ENCODE measurements at regions not wholly inside any gene's neighbourhood (a gene's known extent, or its start where the extent isn't known, plus 50 kb on each side); places are given as distances from the start of the nearest gene placed in this dataset.

DNA sequence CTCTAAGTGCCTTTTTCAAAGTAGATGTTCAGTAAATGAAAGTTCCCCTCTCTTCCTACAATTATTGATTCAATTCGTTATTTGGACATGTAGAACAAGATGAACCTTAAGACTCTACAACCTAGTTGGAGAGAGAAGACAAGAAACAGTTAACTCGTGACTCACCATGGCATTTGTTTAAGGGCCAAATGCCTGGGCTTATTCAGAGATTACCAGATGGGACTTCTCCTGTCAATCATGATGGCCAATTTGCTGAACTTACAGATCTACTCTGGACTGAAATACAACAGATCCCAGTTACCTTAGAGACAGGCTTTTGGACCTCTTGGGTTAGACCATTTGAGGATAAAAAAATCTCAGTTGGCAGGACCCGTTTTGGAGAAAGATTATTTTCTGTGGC lies 93.5 kb downstream of the C1orf94 start:
- H3K4me2 ChIP-seq: no peak overlapping the region
- peaks cover 20% of the 10 kb centered on the region for H3K27me3 ChIP-seq
- no peak for TF ChIP-seq EZH2 (IDR thresholded peaks at IDR 0.05; ENCODE audit: borderline replicate concordance)
- TF ChIP-seq EZH2phosphoT487 (IDR thresholded peaks at IDR 0.05; ENCODE audit: low read depth, severe bottlenecking, unreplicated experiment): no peak
- TF ChIP-seq, protein P1, sequence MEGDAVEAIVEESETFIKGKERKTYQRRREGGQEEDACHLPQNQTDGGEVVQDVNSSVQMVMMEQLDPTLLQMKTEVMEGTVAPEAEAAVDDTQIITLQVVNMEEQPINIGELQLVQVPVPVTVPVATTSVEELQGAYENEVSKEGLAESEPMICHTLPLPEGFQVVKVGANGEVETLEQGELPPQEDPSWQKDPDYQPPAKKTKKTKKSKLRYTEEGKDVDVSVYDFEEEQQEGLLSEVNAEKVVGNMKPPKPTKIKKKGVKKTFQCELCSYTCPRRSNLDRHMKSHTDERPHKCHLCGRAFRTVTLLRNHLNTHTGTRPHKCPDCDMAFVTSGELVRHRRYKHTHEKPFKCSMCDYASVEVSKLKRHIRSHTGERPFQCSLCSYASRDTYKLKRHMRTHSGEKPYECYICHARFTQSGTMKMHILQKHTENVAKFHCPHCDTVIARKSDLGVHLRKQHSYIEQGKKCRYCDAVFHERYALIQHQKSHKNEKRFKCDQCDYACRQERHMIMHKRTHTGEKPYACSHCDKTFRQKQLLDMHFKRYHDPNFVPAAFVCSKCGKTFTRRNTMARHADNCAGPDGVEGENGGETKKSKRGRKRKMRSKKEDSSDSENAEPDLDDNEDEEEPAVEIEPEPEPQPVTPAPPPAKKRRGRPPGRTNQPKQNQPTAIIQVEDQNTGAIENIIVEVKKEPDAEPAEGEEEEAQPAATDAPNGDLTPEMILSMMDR (IDR thresholded peaks at IDR 0.05; ENCODE audit: poor library complexity): no peak
- H3K79me2 ChIP-seq: no peaks in the 10 kb centered on the region
- no peak overlapping the region for H2AFZ ChIP-seq
- WGBS (ENCODE audit: low lambda C conversion rate, missing lambda C conversion rate): 72% methylated on average over 3 of the region's 3 CpGs
- no peaks in the 10 kb centered on the region for H3K9me2 ChIP-seq (replicated peaks; ENCODE audit: insufficient read depth)
- no peak overlapping the region for H3K27ac ChIP-seq
- H3K4me1 ChIP-seq (ENCODE audit: insufficient read depth): no peaks in the 10 kb centered on the region
- no peak overlapping the region for H3K4me3 ChIP-seq
- H3K36me3 ChIP-seq (replicated peaks; ENCODE audit: insufficient read depth, low read depth): no peaks in the 10 kb centered on the region
- H3K9me3 ChIP-seq (ENCODE audit: low read depth): no peaks in the 10 kb centered on the region
- no peaks in the 10 kb centered on the region for H4K20me1 ChIP-seq (ENCODE audit: insufficient read depth, poor library complexity, severe bottlenecking)
- no peak for DNase-seq (ENCODE audit: low spot score)

DNA sequence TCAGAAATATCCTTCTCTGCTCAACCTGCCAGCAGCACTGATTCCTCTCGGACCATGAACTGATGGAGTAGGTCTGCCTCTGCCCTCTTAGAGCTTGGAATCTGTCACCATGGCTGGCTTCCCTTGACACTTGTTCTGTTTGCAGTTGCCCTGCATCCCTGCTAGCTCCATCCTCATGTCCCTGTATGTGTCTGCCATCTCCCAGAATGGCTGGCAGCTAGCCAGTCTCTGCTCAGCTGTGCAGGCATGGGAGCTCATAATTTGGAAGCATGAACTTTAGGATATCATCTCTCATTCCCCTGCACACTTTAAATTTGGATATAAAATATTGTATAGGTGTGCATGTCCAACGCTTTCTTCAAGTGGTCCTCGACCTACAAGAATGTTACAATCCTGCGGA lies 95.4 kb downstream of the C1orf94 start:
- Histone ChIP-seq H4K20me1 (ENCODE audit: insufficient read depth, poor library complexity, severe bottlenecking) (no peaks in the 10 kb centered on the region), H3K79me2 (no peaks in the 10 kb centered on the region), H3K9me2 (replicated peaks; ENCODE audit: insufficient read depth) (no peaks in the 10 kb centered on the region), H2AFZ (no peak overlapping the region), H3K36me3 (replicated peaks; ENCODE audit: insufficient read depth, low read depth) (no peaks in the 10 kb centered on the region), H3K4me2 (no peak overlapping the region), H3K9me3 (ENCODE audit: low read depth) (no peaks in the 10 kb centered on the region), H3K27me3 (peaks cover 4% of the 10 kb centered on the region), H3K4me3 (no peak overlapping the region), H3K27ac (no peak overlapping the region), H3K4me1 (ENCODE audit: insufficient read depth) (no peaks in the 10 kb centered on the region)
- DNase-seq (ENCODE audit: low spot score): no peak
- TF ChIP-seq EZH2 (IDR thresholded peaks at IDR 0.05; ENCODE audit: borderline replicate concordance): no peak
- WGBS (ENCODE audit: low lambda C conversion rate, missing lambda C conversion rate): 88% methylated on average over 4 of the region's 4 CpGs

DNA sequence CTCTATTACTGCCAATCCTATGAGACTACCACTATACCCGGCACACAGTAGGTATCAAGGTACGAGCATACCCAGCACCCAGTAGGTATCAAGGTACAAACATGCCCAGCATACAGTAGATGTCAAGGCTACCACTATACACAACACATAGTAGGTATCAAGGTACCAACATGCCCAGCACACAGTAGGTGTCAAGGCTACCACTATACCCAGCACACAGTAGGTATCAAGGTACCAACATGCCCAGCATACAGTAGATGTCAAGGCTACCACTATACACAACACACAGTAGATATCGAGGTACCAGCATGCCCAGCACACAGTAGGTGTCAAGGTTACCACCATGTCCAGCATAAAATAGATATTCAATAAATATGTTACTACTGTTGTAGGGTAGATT lies 98.4 kb downstream of the C1orf94 start:
- TF ChIP-seq, protein P1 (IDR thresholded peaks at IDR 0.05; ENCODE audit: poor library complexity): no peak
- TF ChIP-seq EZH2 (IDR thresholded peaks at IDR 0.05; ENCODE audit: borderline replicate concordance) (no peak), EZH2phosphoT487 (IDR thresholded peaks at IDR 0.05; ENCODE audit: low read depth, severe bottlenecking, unreplicated experiment) (no peak)
- Histone ChIP-seq H3K9me2 (replicated peaks; ENCODE audit: insufficient read depth) (no peaks in the 10 kb centered on the region), H2AFZ (no peak overlapping the region), H3K9me3 (ENCODE audit: low read depth) (no peaks in the 10 kb centered on the region), H3K79me2 (no peaks in the 10 kb centered on the region), H3K4me3 (no peak overlapping the region), H3K36me3 (replicated peaks; ENCODE audit: insufficient read depth, low read depth) (no peaks in the 10 kb centered on the region), H3K4me2 (no peak overlapping the region), H3K27me3 (no peaks in the 10 kb centered on the region), H3K27ac (no peak overlapping the region), H4K20me1 (ENCODE audit: insufficient read depth, poor library complexity, severe bottlenecking) (no peaks in the 10 kb centered on the region), H3K4me1 (ENCODE audit: insufficient read depth) (no peaks in the 10 kb centered on the region)
- 94% methylated on average over 3 of the region's 3 CpGs for WGBS (ENCODE audit: low lambda C conversion rate, missing lambda C conversion rate)
- no peak for DNase-seq (ENCODE audit: low spot score)

DNA sequence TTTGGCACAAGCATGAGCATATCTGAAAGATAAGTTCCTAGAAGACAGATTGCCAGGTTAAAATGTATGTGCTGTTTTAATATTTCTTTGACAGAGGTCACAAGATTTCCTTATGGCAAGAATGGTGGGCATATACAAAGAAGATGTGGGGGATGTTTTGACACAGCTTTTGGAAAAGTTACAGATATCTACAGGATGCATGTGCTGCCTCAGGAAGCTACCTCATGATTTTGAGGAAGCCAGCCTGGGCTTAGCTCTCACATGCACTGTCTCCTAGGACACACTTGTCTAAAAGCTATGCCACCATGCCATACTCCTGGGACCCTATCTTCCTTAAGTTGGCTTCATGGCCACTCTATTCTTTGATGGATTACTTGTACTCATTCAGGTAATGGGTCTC lies 99.9 kb downstream of the C1orf94 start:
- Histone ChIP-seq H3K9me3 (ENCODE audit: low read depth) (no peaks in the 10 kb centered on the region), H2AFZ (no peak overlapping the region), H3K4me1 (ENCODE audit: insufficient read depth) (no peaks in the 10 kb centered on the region), H3K27me3 (no peaks in the 10 kb centered on the region), H3K4me3 (no peak overlapping the region), H3K79me2 (no peaks in the 10 kb centered on the region), H4K20me1 (ENCODE audit: insufficient read depth, poor library complexity, severe bottlenecking) (no peaks in the 10 kb centered on the region), H3K4me2 (no peak overlapping the region), H3K9me2 (replicated peaks; ENCODE audit: insufficient read depth) (no peaks in the 10 kb centered on the region), H3K36me3 (replicated peaks; ENCODE audit: insufficient read depth, low read depth) (no peaks in the 10 kb centered on the region), H3K27ac (no peak overlapping the region)
- TF ChIP-seq, protein P1 (IDR thresholded peaks at IDR 0.05; ENCODE audit: poor library complexity): no peak
- TF ChIP-seq EZH2phosphoT487 (IDR thresholded peaks at IDR 0.05; ENCODE audit: low read depth, severe bottlenecking, unreplicated experiment) (no peak), EZH2 (IDR thresholded peaks at IDR 0.05; ENCODE audit: borderline replicate concordance) (no peak)
- no peak for DNase-seq (ENCODE audit: low spot score)

Measured in hepatocyte (in vitro differentiated cells).